GM04504 (cell line): ENCODE measurements at regions not wholly inside any gene's neighbourhood (a gene's known extent, or its start where the extent isn't known, plus 50 kb on each side); places are given as distances from the start of the nearest gene placed in this dataset.
"Not testable (repeated sequence)": the region's sequence is repeated elsewhere in the genome, so short reads cannot be mapped to it uniquely, and the experiment has no call there.

Experiments used
- DNase-seq: peaks from one replicate; pipeline ENCODE4 v3.0.0-alpha.2; 2012; ENCODE audit warnings: low read depth

- not testable (repeated sequence) for DNase-seq
Observed at GRCh38 chr7:76716551-76716950, 89.5 kb upstream of the POMZP3 start.

GRCh38 chr7:76712926-76713325, 85.8 kb upstream of the POMZP3 start:
- DNase-seq: not testable (repeated sequence)

GRCh38 chr7:76711648-76712047, 84.6 kb upstream of the POMZP3 start:
- not testable (repeated sequence) for DNase-seq

- DNase-seq: not testable (repeated sequence)
Observed at GRCh38 chr7:76709703-76710102, 82.6 kb upstream of the POMZP3 start.

- not testable (repeated sequence) for DNase-seq
Observed at GRCh38 chr7:76708446-76708845, 81.4 kb upstream of the POMZP3 start.

- not testable (repeated sequence) for DNase-seq
Observed at GRCh38 chr7:76703815-76704214, 76.7 kb upstream of the POMZP3 start.

GRCh38 chr7:76686277-76686676, 59.2 kb upstream of the POMZP3 start:
- DNase-seq: not testable (repeated sequence)

- DNase-seq: not testable (repeated sequence)
Observed at GRCh38 chr7:76684737-76685136, 57.7 kb upstream of the POMZP3 start.

GRCh38 chr7:76683631-76684030, 56.6 kb upstream of the POMZP3 start:
- DNase-seq: not testable (repeated sequence)

- DNase-seq: not testable (repeated sequence)
Observed at GRCh38 chr7:76681810-76682209, 54.7 kb upstream of the POMZP3 start.

- not testable (repeated sequence) for DNase-seq
Observed at GRCh38 chr7:76679174-76679573, 52.1 kb upstream of the POMZP3 start.

- DNase-seq: not testable (repeated sequence)
Observed at GRCh38 chr7:76678500-76678899, 51.4 kb upstream of the POMZP3 start.

- DNase-seq: not testable (repeated sequence)
Observed at GRCh38 chr7:76676890-76677289, 49.8 kb upstream of the POMZP3 start.
